ENCODE measurements at regions not wholly inside any gene's neighbourhood (a gene's known extent, or its start where the extent isn't known, plus 50 kb on each side); places are given as distances from the start of the nearest gene placed in this dataset.

DNA sequence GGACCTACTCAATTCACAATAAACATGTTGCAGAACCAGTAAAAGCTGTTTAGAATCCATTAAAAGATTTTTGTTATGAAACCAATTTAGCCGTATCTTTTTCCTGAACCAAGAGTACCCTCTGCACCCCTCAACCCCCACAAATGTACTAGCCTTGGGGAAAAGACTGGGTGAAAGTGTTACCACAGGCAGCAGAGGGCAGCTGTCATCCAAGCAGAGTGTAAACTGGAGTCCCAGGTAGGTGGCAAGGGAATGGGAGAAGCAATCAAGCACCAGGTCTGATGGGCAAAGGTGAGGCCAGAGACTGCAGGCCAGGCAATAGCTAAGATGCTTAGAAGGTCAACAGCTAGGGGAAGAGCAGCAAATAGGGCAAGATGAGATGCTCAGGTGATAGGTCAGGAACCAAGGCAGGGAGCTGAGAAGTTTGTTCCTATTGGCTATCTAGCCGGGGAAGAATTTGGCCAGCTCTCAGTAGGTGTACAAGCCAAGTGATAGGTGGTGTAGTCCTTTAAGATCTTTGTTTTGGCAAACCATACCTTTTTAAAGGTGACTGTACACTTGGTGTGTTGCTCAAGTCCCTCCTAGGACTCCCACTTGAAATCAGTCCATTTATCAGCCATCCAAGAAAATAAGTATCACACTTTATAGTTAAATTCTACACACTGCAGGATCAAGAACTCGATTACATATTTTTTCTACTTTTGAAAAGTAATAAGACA lies 77.8 kb upstream of the CCDC112 start:
- no peaks in the 10 kb centered on the region for H3K27me3 ChIP-seq
- H3K9me3 ChIP-seq: no peaks in the 10 kb centered on the region
- intact Hi-C loops (cut with DNase I; ENCODE audit: low total_unique reads) (loop anchor here (2.0 to 5.0 kb wide), 2 partner anchors 62 to 253 kb away; partner anchors contain the start of gene TMED7), in situ Hi-C loops (cut with MboI; ENCODE audit: low sequenced_read_pairs in 4 of 4) (loop anchor here in 2 of 4 donors (10.0 kb wide), 2 partner anchors 171 to 211 kb away; partner anchors contain the start of gene FEM1C (in 2 of the 2))
- no peak for ATAC-seq
- TF ChIP-seq, protein P1, sequence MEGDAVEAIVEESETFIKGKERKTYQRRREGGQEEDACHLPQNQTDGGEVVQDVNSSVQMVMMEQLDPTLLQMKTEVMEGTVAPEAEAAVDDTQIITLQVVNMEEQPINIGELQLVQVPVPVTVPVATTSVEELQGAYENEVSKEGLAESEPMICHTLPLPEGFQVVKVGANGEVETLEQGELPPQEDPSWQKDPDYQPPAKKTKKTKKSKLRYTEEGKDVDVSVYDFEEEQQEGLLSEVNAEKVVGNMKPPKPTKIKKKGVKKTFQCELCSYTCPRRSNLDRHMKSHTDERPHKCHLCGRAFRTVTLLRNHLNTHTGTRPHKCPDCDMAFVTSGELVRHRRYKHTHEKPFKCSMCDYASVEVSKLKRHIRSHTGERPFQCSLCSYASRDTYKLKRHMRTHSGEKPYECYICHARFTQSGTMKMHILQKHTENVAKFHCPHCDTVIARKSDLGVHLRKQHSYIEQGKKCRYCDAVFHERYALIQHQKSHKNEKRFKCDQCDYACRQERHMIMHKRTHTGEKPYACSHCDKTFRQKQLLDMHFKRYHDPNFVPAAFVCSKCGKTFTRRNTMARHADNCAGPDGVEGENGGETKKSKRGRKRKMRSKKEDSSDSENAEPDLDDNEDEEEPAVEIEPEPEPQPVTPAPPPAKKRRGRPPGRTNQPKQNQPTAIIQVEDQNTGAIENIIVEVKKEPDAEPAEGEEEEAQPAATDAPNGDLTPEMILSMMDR (IDR thresholded peaks at IDR 0.05 in 4 of 5, conservative IDR thresholded peaks at IDR 0.05 in 1 of 5): peak in 1 of 5 experiments; percentile 14
- TF ChIP-seq POLR2A (IDR thresholded peaks at IDR 0.05): no peak
- DNase-seq: no peak
- H3K36me3 ChIP-seq: no peaks in the 10 kb centered on the region
- peak overlapping the region; percentile 89 to 95 (median 91) for H3K27ac ChIP-seq
- H3K4me3 ChIP-seq: no peak overlapping the region
- H3K4me1 ChIP-seq: peaks cover 34 to 43% of the 10 kb centered on the region in 2 donors

DNA sequence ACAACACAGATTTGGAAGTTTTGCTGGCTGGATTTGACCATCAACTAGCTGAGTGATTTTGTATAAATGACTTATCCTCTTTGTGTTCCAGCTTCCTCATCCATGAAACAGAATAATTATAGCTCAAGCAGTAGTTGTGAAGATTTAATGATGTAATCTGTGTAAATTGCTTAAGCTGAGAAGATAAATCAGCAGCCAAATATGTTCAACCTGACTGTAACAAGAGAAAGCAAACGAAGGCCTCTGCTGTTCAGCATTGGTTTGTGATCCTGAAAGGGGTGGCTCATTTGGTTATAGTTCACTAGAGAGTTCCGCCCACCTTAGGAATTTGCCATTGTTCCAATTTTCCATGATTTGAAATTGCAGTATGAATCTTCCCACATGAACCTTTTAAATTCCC lies 75.7 kb upstream of the CCDC112 start:
- in situ Hi-C loops (cut with MboI; ENCODE audit: low sequenced_read_pairs in 4 of 4): loop anchor here in 2 of 4 donors (10.0 kb wide), 2 partner anchors 173 to 213 kb away; partner anchors contain the start of gene FEM1C (in 2 of the 2)

DNA sequence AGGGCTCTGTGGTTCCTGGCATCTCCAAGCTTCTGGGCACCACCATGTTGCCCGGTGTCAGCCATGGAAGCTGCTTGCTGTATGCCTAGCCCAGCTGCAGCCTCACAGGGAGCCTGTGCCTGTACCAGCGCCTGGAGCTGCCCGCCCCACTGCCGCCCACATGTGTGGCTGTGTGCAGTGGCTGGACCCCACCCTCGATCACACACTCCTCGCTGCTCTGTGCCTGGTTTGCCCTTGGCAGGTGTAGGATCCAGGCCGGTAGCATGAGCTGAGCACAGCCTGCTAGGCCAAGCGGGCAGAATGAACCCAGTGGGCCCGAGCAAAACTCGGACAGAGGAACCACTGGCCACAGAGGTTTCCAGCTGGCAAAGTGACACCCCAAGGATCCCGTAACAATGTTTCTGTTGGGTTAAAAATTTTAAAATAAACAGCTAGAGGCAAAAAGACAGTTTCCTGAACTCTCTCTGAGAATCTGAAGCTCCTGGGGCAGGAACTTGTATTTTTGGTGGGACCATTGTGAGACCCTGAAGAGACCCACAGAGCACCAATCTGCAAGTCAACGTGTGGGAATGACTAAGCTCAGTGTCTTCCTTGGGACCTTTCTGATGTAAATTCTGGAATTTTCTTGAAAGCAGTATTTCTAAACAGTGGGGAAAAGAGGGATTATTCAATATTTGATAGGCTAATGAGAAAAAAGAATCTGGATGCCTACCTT lies 73.1 kb upstream of the CCDC112 start:
- Histone ChIP-seq H3K27ac (no peak overlapping the region), H3K4me1 (peaks cover 10 to 20% of the 10 kb centered on the region in 2 donors), H3K36me3 (no peaks in the 10 kb centered on the region), H3K9me3 (no peaks in the 10 kb centered on the region), H3K27me3 (no peaks in the 10 kb centered on the region), H3K4me3 (no peak overlapping the region)
- ATAC-seq (no peak), DNase-seq (no peak)
- intact Hi-C loops (cut with DNase I; ENCODE audit: low total_unique reads) (loop anchor here (5.0 kb wide), 1 partner anchor 57 kb away; no protein-coding TSS in a partner anchor), in situ Hi-C loops (cut with MboI; ENCODE audit: low sequenced_read_pairs in 4 of 4) (loop anchor here in 2 of 4 donors (10.0 kb wide), 2 partner anchors 175 to 215 kb away; partner anchors contain the start of gene FEM1C (in 2 of the 2))
- TF ChIP-seq POLR2A (IDR thresholded peaks at IDR 0.05): no peak
- TF ChIP-seq, protein P1 (IDR thresholded peaks at IDR 0.05 in 4 of 5, conservative IDR thresholded peaks at IDR 0.05 in 1 of 5): no peak

More for the DNA sequence above, 75.7 kb upstream of the CCDC112 start:
- TF ChIP-seq, protein P1 (IDR thresholded peaks at IDR 0.05 in 4 of 5, conservative IDR thresholded peaks at IDR 0.05 in 1 of 5): no peak
- no peak for TF ChIP-seq POLR2A (IDR thresholded peaks at IDR 0.05)
- Histone ChIP-seq H3K9me3 (no peaks in the 10 kb centered on the region), H3K27ac (peak overlapping the region; percentile 57 to 93 (median 76)), H3K27me3 (no peaks in the 10 kb centered on the region), H3K36me3 (no peaks in the 10 kb centered on the region), H3K4me1 (peaks cover 15 to 29% of the 10 kb centered on the region in 2 donors), H3K4me3 (no peak overlapping the region)
- ATAC-seq (peak in 1 of 2 donors; percentile 13), DNase-seq (no peak)
- intact Hi-C loops (cut with DNase I; ENCODE audit: low total_unique reads): loop anchor here (5.0 kb wide), 1 partner anchor 60 kb away; no protein-coding TSS in a partner anchor

DNA sequence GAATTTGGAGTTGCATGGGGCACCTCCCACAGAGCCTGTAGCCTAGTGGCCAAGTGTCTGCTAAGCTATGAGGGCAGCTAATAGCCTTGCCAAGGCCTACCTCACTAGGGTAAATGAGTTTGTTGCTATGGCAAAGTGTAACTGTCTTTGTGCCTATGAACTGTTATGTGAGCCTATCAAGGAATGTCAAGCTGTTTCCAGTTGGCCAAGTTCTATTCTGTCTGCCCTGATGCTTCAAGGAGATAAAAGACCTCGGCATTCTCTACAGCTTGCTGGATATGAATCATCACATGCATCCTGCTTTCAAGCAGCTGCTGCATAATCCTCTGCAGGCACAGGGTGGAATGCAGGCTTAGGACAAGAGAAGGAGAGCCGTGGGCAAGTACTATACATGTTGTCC lies 69.8 kb upstream of the CCDC112 start:
- no peak overlapping the region for H3K4me3 ChIP-seq
- intact Hi-C loops (cut with DNase I; ENCODE audit: low total_unique reads) (no loop called here), in situ Hi-C loops (cut with MboI; ENCODE audit: low sequenced_read_pairs in 4 of 4) (no loop called here)
- peak overlapping the region; percentile 61 to 75 (median 70) for H3K27ac ChIP-seq
- DNase-seq (peak; percentile 44 to 67), ATAC-seq (peak; percentile 96 to 98)
- peaks cover 10% of the 10 kb centered on the region in 2 donors for H3K4me1 ChIP-seq
- no peaks in the 10 kb centered on the region for H3K27me3 ChIP-seq
- H3K9me3 ChIP-seq: no peaks in the 10 kb centered on the region
- H3K36me3 ChIP-seq: no peaks in the 10 kb centered on the region
- TF ChIP-seq, protein P1 (IDR thresholded peaks at IDR 0.05 in 4 of 5, conservative IDR thresholded peaks at IDR 0.05 in 1 of 5): no peak
- no peak for TF ChIP-seq POLR2A (IDR thresholded peaks at IDR 0.05)
